HG03354 (cell line): ENCODE measurements at regions not wholly inside any gene's neighbourhood (a gene's known extent, or its start where the extent isn't known, plus 50 kb on each side); places are given as distances from the start of the nearest gene placed in this dataset.

ENCODE experiments used
- ATAC-seq: cut with Tn5 transposase; IDR thresholded peaks from one replicate; pipeline ENCODE4 v1.9.1; 2021; ENCODE audit warnings: mild to moderate bottlenecking; ENCODE audit not compliant: unreplicated experiment, poor library complexity, severe bottlenecking

DNA sequence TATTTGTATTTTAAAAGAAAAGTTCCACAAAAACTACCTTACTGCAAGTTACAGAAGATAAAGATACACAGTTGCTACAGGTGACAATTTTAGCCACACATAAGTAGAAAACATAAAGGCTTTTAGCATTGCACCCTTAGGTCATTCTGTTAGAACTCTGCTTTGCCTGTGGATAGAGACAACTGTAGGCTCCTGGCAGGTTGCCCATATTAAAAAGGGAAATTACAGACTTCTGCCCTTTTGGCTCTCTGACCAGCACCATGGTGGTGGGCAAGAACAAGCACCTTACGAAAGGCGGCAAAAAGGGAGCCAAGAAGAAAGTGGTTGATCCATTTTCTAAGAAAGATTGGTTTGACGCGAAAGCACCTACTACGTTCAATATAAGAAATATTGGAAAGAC lies 223.3 kb downstream of the MC4R start:
- ATAC-seq = no peak

DNA sequence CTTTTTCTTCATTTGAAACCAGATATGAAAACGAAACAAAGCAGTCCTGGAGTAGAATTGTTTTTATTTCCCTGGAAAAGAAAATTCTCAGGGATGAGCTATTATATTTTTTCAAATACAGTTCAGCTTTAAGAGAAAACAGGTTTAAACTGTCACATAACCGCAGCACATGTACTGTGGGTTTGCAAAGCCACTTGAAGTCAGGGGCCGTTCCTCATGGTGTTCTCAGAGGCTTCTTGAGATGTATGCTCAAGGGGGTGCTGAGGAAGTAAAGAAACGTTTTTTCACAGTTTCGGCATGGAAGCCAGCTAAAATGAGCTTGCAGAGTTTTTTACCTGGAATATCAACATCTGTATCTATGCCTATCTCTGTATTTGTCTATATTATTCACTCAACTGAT lies 225.3 kb downstream of the MC4R start:
- ATAC-seq = peak; percentile 39

DNA sequence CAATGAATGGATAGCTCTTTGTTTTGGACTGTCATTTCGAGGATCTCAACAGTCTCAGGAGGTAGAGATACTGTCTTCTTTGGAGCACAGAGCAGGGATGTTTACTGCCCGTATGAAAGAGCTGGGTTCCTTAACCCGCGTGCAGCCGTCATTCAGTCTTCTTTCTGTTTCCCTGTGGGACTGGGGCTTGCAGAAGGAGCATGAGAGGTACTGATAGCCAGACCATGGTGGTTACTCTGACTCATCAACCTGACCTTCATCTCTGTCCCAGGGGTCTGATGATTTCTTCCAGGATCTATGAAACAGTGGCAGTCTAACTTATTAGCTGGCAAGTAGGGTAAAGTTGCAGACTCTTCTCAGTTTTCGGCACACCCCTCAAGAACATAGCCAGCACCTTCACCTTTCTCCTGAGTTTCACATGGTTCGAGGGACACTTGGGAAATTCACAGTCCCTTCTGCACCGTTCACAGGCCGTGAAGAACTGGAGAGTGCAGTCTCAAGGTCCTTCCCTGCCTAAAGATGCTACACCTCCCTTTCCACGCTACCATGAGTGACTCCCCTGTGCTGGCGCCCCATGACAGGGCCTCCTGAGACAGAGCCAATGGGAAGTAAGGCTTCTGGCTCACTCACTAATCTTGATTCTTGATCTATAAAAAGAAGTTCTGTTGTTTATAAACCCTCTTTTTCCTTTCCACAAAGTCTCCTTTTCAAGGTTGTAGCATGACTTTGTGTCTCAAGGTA lies 226.2 kb downstream of the MC4R start:
- peak; percentile 88 for ATAC-seq

DNA sequence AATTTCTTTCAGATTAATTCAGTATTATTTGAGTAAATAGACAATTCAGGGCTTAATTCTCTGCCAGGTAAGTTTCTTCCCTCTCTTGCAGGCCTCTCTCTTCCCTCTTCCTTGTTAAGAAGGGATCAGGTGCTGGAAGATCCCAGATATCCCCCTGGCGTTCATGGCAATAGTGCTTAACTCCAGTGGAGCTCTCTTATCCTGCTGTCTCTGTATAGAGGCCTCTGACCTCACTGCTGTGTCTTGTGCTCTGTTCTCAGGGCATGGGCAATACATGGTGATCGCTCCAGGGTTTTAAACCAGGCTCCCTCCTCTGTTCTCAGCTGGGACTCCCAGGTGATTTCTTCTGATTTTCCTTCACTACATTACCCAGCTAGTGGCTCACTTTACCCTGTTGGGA lies 226.8 kb downstream of the MC4R start:
- ATAC-seq = no peak

DNA sequence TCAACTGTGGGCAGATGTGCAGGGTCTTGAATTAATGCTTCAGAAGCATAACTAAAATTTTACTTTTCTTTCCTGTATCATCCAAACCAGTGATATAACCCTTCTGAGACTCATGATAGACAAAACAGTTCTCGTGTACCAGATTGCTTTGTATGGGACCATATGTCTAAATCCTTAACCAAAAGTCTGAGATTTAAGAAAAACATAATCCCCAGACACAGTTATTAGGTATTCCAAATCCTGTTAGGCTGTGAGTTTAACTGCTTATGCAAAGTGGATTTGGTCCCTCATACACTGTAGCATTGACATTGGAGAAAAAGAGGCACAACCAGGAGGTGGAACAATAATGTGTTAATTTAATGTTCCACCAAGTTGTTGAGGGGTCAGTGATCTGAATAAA lies 235.0 kb downstream of the PMAIP1 start:
- no peak for ATAC-seq

DNA sequence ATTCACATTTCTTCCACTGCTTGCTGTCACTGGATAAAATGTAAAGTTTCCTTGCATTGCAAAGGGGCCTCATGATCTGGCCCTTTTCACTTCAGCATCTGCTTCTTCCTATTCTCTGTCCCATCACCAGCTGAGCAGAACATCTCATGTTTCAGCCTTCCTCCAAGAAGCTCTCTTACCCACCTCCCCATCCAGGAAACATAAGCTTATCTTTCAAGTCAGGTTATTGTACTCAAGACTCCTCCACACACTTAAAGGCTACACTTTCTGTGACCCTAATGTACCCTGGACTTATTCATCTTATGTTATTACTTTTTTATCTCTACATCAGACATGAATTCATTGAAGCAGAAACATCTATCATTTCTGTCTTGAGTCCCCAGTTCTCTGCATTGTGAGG lies 230.5 kb downstream of the PMAIP1 start:
- no peak for ATAC-seq

DNA sequence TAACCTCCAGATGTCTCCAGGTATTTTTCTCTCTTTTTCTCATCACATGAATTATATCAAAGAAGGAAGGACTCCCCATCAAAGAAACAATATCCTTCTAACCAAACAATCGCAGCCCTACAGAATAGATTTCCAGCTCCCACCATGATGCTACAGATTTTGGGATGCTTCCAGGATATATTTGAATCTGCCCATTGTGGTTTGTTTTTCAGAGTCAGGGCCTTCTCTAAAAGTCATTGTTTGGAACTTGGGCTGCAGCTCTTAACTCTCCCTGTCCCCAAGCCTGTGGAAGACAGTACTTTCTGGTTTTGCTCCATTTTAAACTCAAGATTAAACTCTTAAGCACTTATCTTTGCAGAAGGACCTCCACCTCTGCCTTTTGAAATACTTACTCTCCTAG lies 223.2 kb downstream of the PMAIP1 start:
- no peak for ATAC-seq

DNA sequence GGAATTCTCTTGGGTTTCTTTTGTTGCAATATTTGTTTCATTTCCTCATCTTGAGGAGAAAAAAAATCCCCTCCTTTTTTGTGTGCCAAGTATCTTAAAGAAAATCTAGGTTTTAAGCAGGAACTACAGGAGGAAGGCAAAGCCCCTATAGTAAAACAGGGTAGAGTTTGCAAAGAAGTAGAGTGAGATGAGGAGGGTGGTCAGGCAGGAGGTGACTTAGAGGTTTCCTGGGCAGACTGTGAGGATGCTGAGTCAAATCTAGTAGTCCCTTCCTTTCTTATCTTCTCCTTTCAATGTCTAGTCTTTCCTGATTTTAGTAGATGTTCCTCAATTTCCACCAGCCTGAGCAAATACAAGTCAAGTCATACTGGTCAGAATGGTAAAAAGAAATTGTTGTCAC lies 222.5 kb downstream of the PMAIP1 start:
- ATAC-seq = no peak

DNA sequence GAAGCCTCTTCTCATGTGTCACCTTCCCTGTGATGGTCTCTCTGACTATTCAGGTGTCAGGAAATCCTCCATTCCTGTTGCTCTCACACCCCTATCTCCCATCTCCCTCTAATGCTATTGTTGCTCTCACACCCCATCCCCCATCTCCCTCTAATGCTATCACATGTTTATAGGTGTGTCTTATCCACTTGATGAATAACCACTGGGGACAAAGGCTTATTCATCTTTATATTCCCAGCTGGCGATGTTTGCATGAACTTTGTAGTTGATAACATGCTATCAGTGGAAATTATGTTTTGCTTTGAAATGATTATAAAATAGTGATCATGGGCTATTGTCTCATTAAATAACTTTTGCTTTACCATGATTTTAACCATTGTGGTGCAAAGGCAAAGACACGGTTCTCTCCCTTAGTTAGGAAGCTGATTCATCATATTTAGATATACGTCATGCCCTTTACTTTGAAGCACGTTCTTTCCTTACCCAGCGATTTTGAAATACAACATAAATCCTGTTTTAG lies 220.5 kb downstream of the PMAIP1 start:
- no peak for ATAC-seq

DNA sequence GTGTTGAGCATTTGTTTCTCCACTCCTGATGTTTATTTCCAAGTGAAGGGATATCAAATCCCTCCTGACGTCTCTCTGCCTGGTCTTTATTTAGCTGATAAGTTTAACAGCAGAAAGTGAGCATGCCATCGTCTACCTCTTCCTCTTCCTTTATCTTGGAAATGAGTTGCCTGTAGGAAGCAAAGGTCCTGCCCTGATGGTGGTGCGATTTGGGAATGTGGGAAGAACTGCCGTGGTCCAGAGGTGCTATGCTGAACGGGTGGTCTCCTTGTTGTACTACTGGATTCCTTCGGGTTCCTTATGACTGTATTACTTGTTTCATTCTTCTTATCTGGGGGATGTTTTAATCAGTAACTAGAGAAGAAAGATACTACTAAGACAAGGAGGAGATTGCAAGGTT lies 217.5 kb downstream of the PMAIP1 start:
- no peak for ATAC-seq

DNA sequence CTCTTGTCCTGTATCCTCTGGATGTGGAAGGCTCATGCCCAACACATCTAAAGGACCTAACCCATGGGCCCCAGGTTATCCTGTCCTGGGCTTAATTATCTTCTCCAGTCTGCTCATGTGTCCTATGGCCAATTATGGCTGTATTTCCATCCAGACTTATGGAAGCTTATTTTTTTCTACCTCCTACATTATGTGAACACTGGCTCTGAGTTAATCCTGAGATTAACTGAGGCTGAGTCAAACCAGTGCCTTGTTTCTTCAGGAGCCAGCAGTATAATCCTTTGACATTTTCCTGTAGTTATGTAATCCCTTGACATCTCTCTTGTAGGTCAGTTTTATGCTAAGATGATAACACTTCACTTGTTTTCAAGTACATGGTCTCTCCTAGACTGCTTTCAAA lies 213.6 kb downstream of the PMAIP1 start:
- no peak for ATAC-seq

DNA sequence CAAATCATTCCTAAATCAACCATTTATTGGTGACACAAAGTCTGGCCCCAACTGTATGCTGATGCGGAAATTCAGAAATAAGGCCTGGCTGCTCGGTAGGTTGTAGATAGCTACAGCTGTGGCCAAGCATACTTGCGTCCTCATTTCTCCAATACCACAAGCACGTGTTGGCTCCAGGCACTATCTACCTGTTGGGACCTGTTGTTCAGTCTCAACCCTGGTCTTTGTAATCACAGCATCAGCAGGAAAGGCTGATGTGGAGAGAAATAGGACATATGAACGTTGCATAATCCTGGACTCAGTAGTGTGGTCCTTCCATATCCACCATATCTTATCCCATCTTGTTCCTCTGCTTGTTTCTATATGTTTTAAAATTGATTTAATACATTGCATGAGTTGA lies 212.6 kb downstream of the PMAIP1 start:
- ATAC-seq = no peak

DNA sequence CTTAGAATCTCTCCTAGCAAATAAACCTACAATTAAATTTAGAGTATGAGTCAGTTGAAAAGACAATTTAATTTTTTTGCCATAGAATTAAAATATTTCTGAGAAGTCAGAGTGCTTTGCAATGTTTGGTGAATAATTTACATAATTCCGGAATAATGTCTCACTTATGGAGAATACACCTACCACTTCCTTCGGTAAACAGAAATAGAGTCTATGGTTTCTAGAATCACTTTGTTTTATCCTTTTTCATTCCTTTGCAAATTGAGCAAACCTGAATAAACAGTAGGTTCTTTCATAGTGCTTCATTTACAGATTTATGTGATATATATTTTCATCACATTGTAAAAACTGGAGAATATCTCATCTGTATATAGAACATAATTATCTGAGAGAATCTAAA lies 211.7 kb downstream of the PMAIP1 start:
- ATAC-seq = no peak

DNA sequence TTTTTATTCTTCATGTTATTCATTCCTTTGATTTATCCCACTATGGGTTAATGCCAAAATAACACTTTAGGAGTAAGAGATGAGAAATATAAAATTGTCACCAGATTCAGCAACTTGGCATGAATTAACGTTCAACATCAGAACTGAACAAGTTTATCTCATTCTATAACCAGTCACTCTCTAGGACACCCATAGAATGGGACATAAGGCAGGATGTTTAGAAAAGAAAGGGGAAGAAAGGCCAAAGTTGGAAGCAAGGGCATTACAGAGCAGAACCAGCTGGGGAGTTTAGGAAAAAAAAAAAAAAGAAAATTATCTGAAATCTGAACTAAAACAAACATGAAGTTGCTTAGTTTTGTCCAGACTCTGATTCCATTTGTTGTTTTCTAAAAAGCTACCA lies 211.0 kb downstream of the PMAIP1 start:
- ATAC-seq = no peak

DNA sequence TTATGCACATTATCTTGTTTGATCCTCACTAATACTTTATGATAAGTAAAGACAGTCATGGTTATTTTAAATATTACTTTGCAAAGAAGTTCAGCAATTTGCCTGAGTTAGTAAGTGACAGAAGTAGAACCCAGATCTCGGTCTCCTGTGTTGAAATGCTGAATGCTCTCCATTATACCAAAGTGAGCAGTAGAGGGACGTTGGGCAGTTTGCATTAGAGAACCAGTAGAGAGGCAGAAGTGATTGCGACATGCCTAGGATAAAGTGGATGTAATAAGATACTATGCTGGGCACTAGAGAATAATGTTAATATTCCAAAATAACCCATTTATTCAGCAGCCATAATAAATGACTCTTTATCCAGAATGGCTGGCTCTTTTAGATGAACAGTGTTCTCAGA lies 201.0 kb downstream of the PMAIP1 start:
- ATAC-seq = no peak

DNA sequence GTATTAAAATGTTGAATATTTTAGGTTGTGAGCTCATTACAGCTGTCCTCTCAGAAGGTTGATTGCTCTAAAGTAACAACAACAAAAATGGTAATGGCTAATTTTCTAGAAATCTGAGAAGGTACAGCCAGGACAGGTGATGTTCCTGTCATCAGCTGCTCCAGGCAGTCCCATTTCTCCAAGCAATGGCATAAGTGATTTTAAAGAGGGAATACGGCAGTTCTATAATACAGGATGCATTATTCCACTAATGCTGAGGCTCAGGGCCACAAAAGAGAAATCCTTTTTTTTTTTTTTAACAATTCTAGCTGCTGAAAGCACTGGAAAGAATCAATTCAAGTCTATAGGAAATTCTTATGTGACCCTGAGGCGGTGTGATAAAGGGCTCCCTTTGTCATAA lies 199.9 kb downstream of the PMAIP1 start:
- no peak for ATAC-seq

DNA sequence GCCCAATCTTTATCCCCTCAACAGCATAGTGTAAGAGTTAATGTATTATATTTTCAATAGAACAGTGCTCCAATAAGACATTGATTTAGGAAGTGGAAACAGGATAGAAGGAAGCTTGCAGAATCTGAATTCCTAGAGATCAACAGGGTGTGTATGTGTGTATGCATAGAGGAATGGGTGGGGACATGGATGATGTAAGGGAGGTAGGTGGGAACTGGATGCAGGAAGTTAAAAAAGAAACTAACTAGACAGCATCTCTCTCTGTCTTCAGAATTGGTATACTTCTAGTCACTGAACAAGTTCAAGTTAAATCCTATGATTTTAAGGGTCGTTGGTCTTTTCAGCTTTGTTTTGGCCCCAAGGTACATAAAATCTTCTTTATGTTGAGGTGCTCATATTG lies 196.6 kb downstream of the PMAIP1 start:
- ATAC-seq = no peak

DNA sequence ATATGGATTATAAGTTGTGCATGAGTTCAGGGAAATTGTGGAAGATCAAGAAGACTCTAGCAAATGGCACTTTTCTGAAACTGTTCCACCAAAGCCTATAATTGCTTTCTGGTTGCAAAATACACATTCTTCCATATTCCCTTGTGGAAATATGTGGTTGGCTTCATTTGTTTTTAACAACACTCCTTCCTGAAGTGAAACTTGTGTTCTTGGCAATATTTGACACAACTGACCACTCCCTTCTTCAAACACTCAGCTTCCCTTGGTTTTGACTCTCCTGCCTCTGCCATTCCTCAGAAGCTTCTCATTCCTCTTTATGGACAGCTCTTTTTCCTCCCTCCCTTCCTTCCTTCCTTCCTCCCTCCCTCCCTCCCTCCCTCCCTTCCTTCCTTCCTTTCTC lies 192.3 kb downstream of the PMAIP1 start:
- ATAC-seq = no peak

DNA sequence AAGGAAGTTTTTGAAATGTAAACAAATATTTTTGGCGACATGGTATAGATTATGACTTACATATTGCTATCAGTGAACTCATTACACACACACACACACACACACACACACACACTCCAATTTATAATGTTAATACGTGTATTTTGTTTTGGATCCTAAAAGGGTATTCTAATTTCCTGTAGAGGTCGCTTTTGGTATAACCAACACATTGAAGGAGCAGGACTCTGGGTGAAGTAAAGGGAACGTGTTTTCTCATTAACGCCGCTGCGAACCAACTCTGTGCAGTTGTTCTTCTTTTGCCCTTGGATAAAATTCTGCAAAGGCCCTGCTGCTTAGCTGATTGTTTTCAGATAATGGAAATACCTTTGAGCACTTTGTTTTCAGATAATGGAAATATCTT lies 190.4 kb downstream of the PMAIP1 start:
- ATAC-seq = peak; percentile 76

DNA sequence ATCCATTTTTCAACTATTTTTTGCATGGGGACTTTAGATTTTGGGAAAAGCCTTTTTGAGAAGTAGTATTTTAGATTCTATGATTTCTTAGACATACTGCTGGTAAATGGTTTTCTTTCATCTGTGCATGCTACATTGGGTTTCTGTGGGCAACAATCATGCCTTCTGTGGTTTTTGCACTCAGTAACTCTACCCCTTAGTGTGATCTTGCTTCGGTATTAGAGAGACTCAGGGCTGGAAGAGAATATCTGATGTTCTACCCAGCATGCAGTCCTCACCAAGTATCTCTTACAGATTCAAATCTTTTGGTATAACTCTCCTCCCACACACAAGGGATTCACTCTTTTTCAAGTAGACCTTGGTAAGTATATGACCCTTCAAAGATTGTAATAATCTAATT lies 183.0 kb downstream of the PMAIP1 start:
- peak; percentile 74 for ATAC-seq

DNA sequence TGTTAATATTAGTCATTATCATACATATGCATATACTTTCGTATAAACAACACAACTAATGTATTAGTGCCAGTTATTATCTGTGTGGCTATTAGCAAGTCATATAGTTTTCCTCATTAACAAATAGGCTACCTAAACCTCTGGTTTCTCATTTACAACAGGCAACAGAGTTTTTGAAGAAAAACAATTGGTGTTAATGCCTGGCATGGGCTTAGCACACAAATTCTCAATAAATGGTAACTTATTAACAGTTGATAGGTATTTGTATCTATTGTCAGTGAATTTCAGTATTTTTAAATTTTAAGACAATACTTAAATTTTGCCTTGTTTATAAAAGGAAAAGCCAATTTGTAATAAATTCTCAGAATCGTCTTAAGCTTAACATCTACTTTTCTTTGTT lies 182.5 kb downstream of the PMAIP1 start:
- ATAC-seq = no peak

DNA sequence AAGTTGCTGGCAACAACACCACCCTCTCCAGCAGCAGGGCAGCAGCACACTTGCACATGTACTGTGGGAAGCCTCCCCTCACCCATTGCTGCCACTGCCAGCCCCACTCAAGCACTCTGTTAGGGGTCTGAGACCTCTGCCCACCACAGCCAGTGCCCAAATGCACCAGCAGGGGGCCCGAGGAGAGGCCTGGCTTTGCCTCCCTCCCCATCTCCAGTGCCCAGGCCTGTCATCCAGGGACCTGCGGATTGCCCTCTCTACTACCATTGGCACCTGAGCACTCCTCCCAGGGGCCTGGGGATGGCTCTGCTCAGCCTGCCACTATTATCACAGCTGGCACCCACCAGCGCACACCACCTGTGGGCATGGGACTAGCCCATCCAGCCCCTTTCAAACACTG lies 175.7 kb downstream of the PMAIP1 start:
- no peak for ATAC-seq
